SJSA1 (cell line): ENCODE measurements at regions not wholly inside any gene's neighbourhood (a gene's known extent, or its start where the extent isn't known, plus 50 kb on each side); places are given as distances from the start of the nearest gene placed in this dataset.
"Not testable (repeated sequence)": the region's sequence is repeated elsewhere in the genome, so short reads cannot be mapped to it uniquely, and the experiment has no call there.

ENCODE experiments used
- DNase-seq, 2 experiments: peaks; one replicate each; pipeline ENCODE4 v3.0.0-alpha.2; 2015 to 2020; ENCODE audit warnings: low spot score in 2 of 2, low read depth in 1 of 2
- H3K27ac ChIP-seq: fragments of 250-450 bp; sonication (Bioruptor Pico); 2 replicates; pipeline ENCODE4 v1.5.1; 2020; ENCODE audit warnings: mild to moderate bottlenecking, moderate library complexity
- H3K27me3 ChIP-seq: fragments of 250-450 bp; sonication (Bioruptor Pico); replicated peaks from 2 replicates; pipeline ENCODE4 v1.5.1; 2020; ENCODE audit warnings: mild to moderate bottlenecking, moderate library complexity
- H3K36me3 ChIP-seq: fragments of 250-450 bp; sonication (Bioruptor Pico); 2 replicates; pipeline ENCODE4 v1.5.1; 2020; ENCODE audit warnings: mild to moderate bottlenecking
- H3K4me1 ChIP-seq: fragments of 250-450 bp; sonication (Bioruptor Pico); replicated peaks from 2 replicates; pipeline ENCODE4 v1.6.1; 2021; ENCODE audit warnings: mild to moderate bottlenecking
- H3K4me3 ChIP-seq: fragments of 250-450 bp; sonication (Bioruptor Pico); 2 replicates; pipeline ENCODE4 v1.5.1; 2020; ENCODE audit warnings: mild to moderate bottlenecking
- H3K9me3 ChIP-seq: fragments of 250-450 bp; sonication (Bioruptor Pico); replicated peaks from 2 replicates; pipeline ENCODE4 v1.5.1; 2020; ENCODE audit warnings: mild to moderate bottlenecking

GRCh38 chr12:5172886-5173285 lies 129.2 kb downstream of the KCNA5 start:
- no peak overlapping the region for H3K4me3 ChIP-seq
- peaks cover 42% of the 10 kb centered on the region for H3K4me1 ChIP-seq
- H3K9me3 ChIP-seq: 0 out of 2 replicates have a peak, but pooled peaks cover 3% of the 10 kb centered on the region
- DNase-seq: no peak
- H3K36me3 ChIP-seq: no peaks in the 10 kb centered on the region
- H3K27me3 ChIP-seq: no peaks in the 10 kb centered on the region
- H3K27ac ChIP-seq: peak overlapping the region; percentile 2; the same call in 1 of the 2 replicates

- H3K27me3 ChIP-seq: no peaks in the 10 kb centered on the region
- peak overlapping the region; percentile 2 for H3K27ac ChIP-seq
- H3K4me1 ChIP-seq: peaks cover 37% of the 10 kb centered on the region
- no peak overlapping the region for H3K4me3 ChIP-seq
- DNase-seq: peak; percentile 46 to 57
- H3K36me3 ChIP-seq: no peaks in the 10 kb centered on the region
- H3K9me3 ChIP-seq: 0 out of 2 replicates have a peak, but pooled peaks cover 3% of the 10 kb centered on the region
Measured at GRCh38 chr12:5173511-5174011, 129.9 kb downstream of the KCNA5 start.

- not testable (repeated sequence) for H3K27me3 ChIP-seq, H3K27ac ChIP-seq, H3K9me3 ChIP-seq, H3K36me3 ChIP-seq, H3K4me3 ChIP-seq, DNase-seq
- H3K4me1 ChIP-seq: peaks cover 37% of the 10 kb centered on the region
Measured at GRCh38 chr12:5175415-5175814, 131.7 kb downstream of the KCNA5 start.

- no peaks in the 10 kb centered on the region for H3K27me3 ChIP-seq
- no peak for DNase-seq
- 0 out of 2 replicates have a peak, but pooled peaks cover 3% of the 10 kb centered on the region for H3K9me3 ChIP-seq
- H3K4me1 ChIP-seq: peaks cover 30% of the 10 kb centered on the region
- H3K4me3 ChIP-seq: no peak overlapping the region
- no peaks in the 10 kb centered on the region for H3K36me3 ChIP-seq
- no peak overlapping the region for H3K27ac ChIP-seq
Measured at GRCh38 chr12:5176036-5176435, 132.4 kb downstream of the KCNA5 start.

DNA sequence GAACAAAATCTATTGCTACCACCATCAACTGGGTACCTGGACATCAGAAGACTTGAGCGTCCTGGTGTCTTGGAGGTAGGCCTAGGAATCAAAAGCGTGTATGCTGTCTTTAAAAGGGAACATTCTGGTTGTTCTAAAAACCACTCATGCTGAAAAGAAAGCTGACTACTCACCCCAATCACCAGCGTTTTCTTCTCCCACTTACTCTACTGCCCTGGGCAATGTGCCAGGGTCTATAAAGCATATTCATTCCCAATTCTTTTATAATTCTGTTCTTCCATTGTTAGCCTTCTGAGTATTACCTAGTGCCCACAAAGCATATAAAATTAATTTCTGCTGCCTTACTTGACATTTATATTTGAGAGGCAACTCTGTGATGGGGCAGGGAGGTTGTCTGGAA lies 133.4 kb downstream of the KCNA5 start:
- Histone ChIP-seq H3K4me3 (no peak overlapping the region), H3K9me3 (0 out of 2 replicates have a peak, but pooled peaks cover 3% of the 10 kb centered on the region), H3K27ac (no peak overlapping the region), H3K36me3 (no peaks in the 10 kb centered on the region), H3K27me3 (no peaks in the 10 kb centered on the region), H3K4me1 (peaks cover 20% of the 10 kb centered on the region)
- DNase-seq: no peak

DNA sequence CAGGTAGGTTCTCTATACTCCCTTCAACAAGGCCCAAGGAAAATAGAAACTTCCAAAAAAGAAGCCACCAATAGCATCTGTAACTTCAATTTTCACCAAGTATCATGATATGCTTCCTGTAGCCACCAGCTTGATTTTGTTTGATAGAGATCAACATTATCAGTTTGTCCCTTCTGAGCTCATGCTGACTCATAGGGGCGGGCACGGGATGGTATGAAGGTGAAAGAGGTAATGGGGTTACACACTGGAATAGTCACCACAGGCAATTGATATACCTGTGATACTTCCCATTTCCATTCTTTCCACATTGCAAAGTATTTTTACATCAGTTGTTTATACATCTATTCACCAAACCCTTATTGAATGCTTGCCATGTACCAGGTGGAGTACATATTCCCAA lies 134.1 kb downstream of the KCNA5 start:
- peaks cover 13% of the 10 kb centered on the region for H3K4me1 ChIP-seq
- no peaks in the 10 kb centered on the region for H3K27me3 ChIP-seq
- H3K9me3 ChIP-seq: 0 out of 2 replicates have a peak, but pooled peaks cover 3% of the 10 kb centered on the region
- H3K27ac ChIP-seq: no peak overlapping the region
- no peak overlapping the region for H3K4me3 ChIP-seq
- no peaks in the 10 kb centered on the region for H3K36me3 ChIP-seq
- no peak for DNase-seq

DNA sequence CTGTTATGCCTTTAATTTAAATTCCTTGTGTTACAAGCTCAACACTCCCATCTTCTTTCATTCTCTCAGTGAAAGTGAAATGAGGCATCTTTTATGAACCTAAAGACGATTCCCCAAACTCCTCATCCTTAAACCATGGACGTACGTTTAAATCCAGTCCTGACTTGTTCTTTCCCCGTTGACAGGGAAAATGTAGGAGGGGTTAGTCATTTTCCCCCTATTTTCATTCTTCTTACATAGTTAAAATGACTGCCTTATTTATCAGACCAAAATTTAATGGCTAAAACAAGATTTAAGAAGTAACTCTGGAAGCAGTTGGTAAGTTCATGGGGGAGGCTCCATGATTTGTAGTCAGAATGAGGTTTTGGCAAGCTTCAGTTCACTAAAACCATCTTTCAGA lies 134.9 kb downstream of the KCNA5 start:
- 0 out of 2 replicates have a peak, but pooled peaks cover 3% of the 10 kb centered on the region for H3K9me3 ChIP-seq
- DNase-seq: no peak
- no peaks in the 10 kb centered on the region for H3K36me3 ChIP-seq
- no peaks in the 10 kb centered on the region for H3K27me3 ChIP-seq
- no peak overlapping the region for H3K27ac ChIP-seq
- no peak overlapping the region for H3K4me3 ChIP-seq
- peaks cover 5% of the 10 kb centered on the region for H3K4me1 ChIP-seq

- DNase-seq: no peak
- no peaks in the 10 kb centered on the region for H3K36me3 ChIP-seq
Measured at GRCh38 chr12:5180496-5180895, 136.8 kb downstream of the KCNA5 start.

DNA sequence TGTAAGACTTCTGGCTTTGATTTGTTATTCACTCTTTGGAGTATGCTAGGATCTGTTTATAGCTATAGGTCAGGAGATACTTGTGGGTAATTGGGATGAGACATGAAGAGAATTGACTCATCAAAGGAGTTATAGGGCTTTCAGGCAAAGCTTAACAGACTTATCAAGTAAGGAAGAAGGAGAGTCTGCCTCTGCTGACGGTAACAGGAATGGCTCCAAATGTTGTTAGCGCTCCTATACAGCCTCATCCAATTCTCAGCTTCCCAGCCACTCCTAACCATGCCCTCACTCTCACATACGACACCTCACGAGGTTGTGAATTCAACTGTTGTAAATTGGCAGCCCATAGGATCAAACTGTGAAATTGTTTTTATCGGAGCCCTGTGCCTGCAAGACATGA lies 140.5 kb downstream of the KCNA5 start:
- no peaks in the 10 kb centered on the region for H3K27me3 ChIP-seq
- no peak overlapping the region for H3K4me3 ChIP-seq
- H3K27ac ChIP-seq: no peak overlapping the region
- no peak for DNase-seq
- no peaks in the 10 kb centered on the region for H3K36me3 ChIP-seq
- no peaks in the 10 kb centered on the region; the same call in 1 of the 2 replicates for H3K4me1 ChIP-seq
- H3K9me3 ChIP-seq: no peaks in the 10 kb centered on the region

More at GRCh38 chr12:5180496-5180895, 136.8 kb downstream of the KCNA5 start:
- H3K4me3 ChIP-seq: no peak overlapping the region
- no peaks in the 10 kb centered on the region; the same call in 1 of the 2 replicates for H3K4me1 ChIP-seq
- no peaks in the 10 kb centered on the region for H3K27me3 ChIP-seq
- 0 out of 2 replicates have a peak, but pooled peaks cover 3% of the 10 kb centered on the region for H3K9me3 ChIP-seq
- no peak overlapping the region for H3K27ac ChIP-seq

- Histone ChIP-seq H3K27me3 (no peaks in the 10 kb centered on the region), H3K9me3 (no peaks in the 10 kb centered on the region), H3K36me3 (no peaks in the 10 kb centered on the region), H3K4me1 (no peaks in the 10 kb centered on the region; the same call in 1 of the 2 replicates), H3K4me3 (peak overlapping the region; percentile 16; the same call in 1 of the 2 replicates), H3K27ac (no peak overlapping the region)
- no peak for DNase-seq
Measured at GRCh38 chr12:5185435-5186069, 141.9 kb downstream of the KCNA5 start.

- Histone ChIP-seq H3K4me1 (no peaks in the 10 kb centered on the region), H3K27me3 (no peaks in the 10 kb centered on the region), H3K9me3 (no peaks in the 10 kb centered on the region), H3K27ac (no peak overlapping the region), H3K36me3 (no peaks in the 10 kb centered on the region), H3K4me3 (no peak overlapping the region)
- DNase-seq: no peak
Measured at GRCh38 chr12:5186715-5187114, 143.0 kb downstream of the KCNA5 start.

GRCh38 chr12:5187136-5187535 lies 143.5 kb downstream of the KCNA5 start:
- no peaks in the 10 kb centered on the region for H3K4me1 ChIP-seq
- H3K4me3 ChIP-seq: no peak overlapping the region
- no peak overlapping the region for H3K27ac ChIP-seq
- H3K36me3 ChIP-seq: no peaks in the 10 kb centered on the region
- H3K27me3 ChIP-seq: no peaks in the 10 kb centered on the region
- no peaks in the 10 kb centered on the region for H3K9me3 ChIP-seq
- no peak for DNase-seq

GRCh38 chr12:5188472-5188871 lies 144.8 kb downstream of the KCNA5 start:
- Histone ChIP-seq H3K4me1 (no peaks in the 10 kb centered on the region), H3K9me3 (no peaks in the 10 kb centered on the region), H3K4me3 (no peak overlapping the region), H3K27ac (no peak overlapping the region), H3K27me3 (no peaks in the 10 kb centered on the region), H3K36me3 (no peaks in the 10 kb centered on the region)
- no peak for DNase-seq

DNA sequence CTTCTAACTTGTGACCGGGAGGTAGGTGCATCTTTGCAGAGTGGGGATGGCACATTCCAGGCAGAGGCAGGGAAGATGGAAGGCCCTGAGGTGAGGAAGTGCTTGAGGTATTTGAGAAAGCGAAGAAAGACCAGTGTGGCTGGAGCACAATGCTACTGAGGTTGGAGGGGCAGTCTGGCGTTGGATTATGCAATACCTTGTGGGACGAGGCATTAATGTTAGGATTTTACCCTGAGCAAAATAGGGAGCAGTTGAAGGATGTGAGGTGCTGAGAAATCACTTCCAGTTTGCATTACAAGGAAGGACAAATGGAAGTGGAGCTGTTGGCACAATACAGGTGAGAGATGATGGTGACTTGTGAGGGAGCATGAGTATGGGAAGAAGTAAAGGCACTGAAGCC lies 145.5 kb downstream of the KCNA5 start:
- no peaks in the 10 kb centered on the region for H3K36me3 ChIP-seq
- DNase-seq: no peak
- no peak overlapping the region for H3K4me3 ChIP-seq
- H3K27me3 ChIP-seq: no peaks in the 10 kb centered on the region
- no peaks in the 10 kb centered on the region for H3K9me3 ChIP-seq
- no peaks in the 10 kb centered on the region for H3K4me1 ChIP-seq
- no peak overlapping the region for H3K27ac ChIP-seq
